ENCODE measurements at regions not wholly inside any gene's neighbourhood (a gene's known extent, or its start where the extent isn't known, plus 50 kb on each side); places are given as distances from the start of the nearest gene placed in this dataset.

DNA sequence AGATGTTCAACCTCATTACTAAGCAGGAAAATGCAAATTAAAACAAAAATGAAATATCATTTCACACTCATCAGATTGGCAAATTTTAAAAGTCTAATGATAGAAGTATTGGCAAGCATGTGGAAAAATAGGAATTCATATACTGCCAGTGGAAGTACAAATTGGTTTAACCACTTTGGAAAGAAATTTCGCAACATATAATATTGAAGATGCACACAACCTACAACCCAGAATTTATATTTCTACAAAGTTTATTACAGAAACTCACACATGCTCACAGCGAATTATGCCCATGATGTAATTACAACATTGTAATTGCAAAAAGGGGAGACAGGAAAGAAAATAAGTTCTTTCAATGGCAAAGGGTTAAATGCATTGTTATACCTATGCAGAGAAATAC, 324.1 kb downstream of the IGSF11 start:
- TF ChIP-seq ARNTL (CRISPR knock-in tag; IDR thresholded peaks at IDR 0.05; ENCODE audit: borderline replicate concordance, low read depth) (no peak), ZNF565 (CRISPR knock-in tag; conservative IDR thresholded peaks at IDR 0.05; ENCODE audit: low read depth) (no peak), RARB (CRISPR knock-in tag; IDR thresholded peaks at IDR 0.05) (no peak), TOX (CRISPR knock-in tag; IDR thresholded peaks at IDR 0.05; ENCODE audit: borderline replicate concordance) (no peak), ZNF8 (CRISPR knock-in tag; IDR thresholded peaks at IDR 0.05) (no peak), POU6F1 (CRISPR knock-in tag; IDR thresholded peaks at IDR 0.05; ENCODE audit: borderline replicate concordance, low read depth) (no peak), PATZ1 (CRISPR knock-in tag; IDR thresholded peaks at IDR 0.05; ENCODE audit: borderline replicate concordance) (no peak), ZNF70 (CRISPR knock-in tag; IDR thresholded peaks at IDR 0.05) (no peak), TSHZ2 (CRISPR knock-in tag; IDR thresholded peaks at IDR 0.05) (no peak), CSDC2 (CRISPR knock-in tag; IDR thresholded peaks at IDR 0.05) (no peak)
- TF ChIP-seq, protein P1, sequence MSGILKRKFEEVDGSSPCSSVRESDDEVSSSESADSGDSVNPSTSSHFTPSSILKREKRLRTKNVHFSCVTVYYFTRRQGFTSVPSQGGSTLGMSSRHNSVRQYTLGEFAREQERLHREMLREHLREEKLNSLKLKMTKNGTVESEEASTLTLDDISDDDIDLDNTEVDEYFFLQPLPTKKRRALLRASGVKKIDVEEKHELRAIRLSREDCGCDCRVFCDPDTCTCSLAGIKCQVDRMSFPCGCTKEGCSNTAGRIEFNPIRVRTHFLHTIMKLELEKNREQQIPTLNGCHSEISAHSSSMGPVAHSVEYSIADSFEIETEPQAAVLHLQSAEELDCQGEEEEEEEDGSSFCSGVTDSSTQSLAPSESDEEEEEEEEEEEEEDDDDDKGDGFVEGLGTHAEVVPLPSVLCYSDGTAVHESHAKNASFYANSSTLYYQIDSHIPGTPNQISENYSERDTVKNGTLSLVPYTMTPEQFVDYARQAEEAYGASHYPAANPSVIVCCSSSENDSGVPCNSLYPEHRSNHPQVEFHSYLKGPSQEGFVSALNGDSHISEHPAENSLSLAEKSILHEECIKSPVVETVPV (CRISPR knock-in tag; IDR thresholded peaks at IDR 0.05): no peak
- TF ChIP-seq, protein P2, sequence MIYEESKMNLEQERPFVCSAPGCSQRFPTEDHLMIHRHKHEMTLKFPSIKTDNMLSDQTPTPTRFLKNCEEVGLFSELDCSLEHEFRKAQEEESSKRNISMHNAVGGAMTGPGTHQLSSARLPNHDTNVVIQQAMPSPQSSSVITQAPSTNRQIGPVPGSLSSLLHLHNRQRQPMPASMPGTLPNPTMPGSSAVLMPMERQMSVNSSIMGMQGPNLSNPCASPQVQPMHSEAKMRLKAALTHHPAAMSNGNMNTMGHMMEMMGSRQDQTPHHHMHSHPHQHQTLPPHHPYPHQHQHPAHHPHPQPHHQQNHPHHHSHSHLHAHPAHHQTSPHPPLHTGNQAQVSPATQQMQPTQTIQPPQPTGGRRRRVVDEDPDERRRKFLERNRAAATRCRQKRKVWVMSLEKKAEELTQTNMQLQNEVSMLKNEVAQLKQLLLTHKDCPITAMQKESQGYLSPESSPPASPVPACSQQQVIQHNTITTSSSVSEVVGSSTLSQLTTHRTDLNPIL (CRISPR knock-in tag; IDR thresholded peaks at IDR 0.05; ENCODE audit: low read depth): no peak

Measured in SK-N-SH treated with all-trans-retinoic acid at 6 μM for 48 hours (cell line).